WTC11 (cell line): ENCODE measurements at regions not wholly inside any gene's neighbourhood (a gene's known extent, or its start where the extent isn't known, plus 50 kb on each side); places are given as distances from the start of the nearest gene placed in this dataset.

ENCODE experiments used
- ATAC-seq: fragments of 200-7000 bp; cut with Tn5 transposase; 2 replicates; pipeline ENCODE4 v1.10.0; 2021; ENCODE audit warnings: mild to moderate bottlenecking, moderate library complexity
- CTCF ChIA-PET: fragments of 300-600 bp; sonication (Branson Sonifier 250); formaldehyde crosslinking; loops from one replicate; lab custom pipeline; 2021; ENCODE audit warnings: antibody characterized with exemption; lab: Charles Lee
- POLR2A ChIA-PET: fragments of 350-600 bp; sonication (Branson Sonifier 250); formaldehyde crosslinking; loops from one replicate; lab custom pipeline; 2021; ENCODE audit warnings: antibody characterized with exemption; lab: Charles Lee
- DNase-seq: peaks from one replicate; pipeline ENCODE4 v3.0.0; 2021; ENCODE audit warnings: low spot score
- H3K27ac Mint-ChIP-seq: 2 replicates; pipeline ENCODE4 v1.8.0; 2021; ENCODE audit warnings: mixed read lengths
- H3K27me3 Mint-ChIP-seq: 2 replicates; pipeline ENCODE4 v1.8.0; 2021; ENCODE audit warnings: low read depth, mild to moderate bottlenecking, moderate library complexity, mixed read lengths
- H3K36me3 Mint-ChIP-seq: 2 replicates; pipeline ENCODE4 v1.8.0; 2021; ENCODE audit warnings: mixed read lengths
- H3K4me1 Mint-ChIP-seq: 2 replicates; pipeline ENCODE4 v1.8.0; 2022; ENCODE audit warnings: mixed read lengths
- H3K4me3 Mint-ChIP-seq: 2 replicates; pipeline ENCODE4 v1.8.0; 2021; ENCODE audit warnings: mild to moderate bottlenecking, moderate library complexity, mixed read lengths
- H3K9me3 Mint-ChIP-seq: 2 replicates; pipeline ENCODE4 v1.8.0; 2021; ENCODE audit warnings: mixed read lengths
- CREB1 ChIP-seq: sonication (generic); formaldehyde crosslinking; IDR thresholded peaks from 2 replicates; pipeline ENCODE4 v1.8.0; 2023; ENCODE audit warnings: mild to moderate bottlenecking, missing genetic modification reagents
- FOXP1 ChIP-seq: sonication (generic); formaldehyde crosslinking; IDR thresholded peaks from 2 replicates; pipeline ENCODE4 v1.8.0; 2022; ENCODE audit warnings: missing genetic modification reagents, mild to moderate bottlenecking, moderate library complexity, borderline replicate concordance
- GABPB1 ChIP-seq: sonication (generic); formaldehyde crosslinking; IDR thresholded peaks from 2 replicates; pipeline ENCODE4 v1.8.1; 2023; ENCODE audit warnings: mild to moderate bottlenecking, missing genetic modification reagents
- JAZF1 ChIP-seq: fragments of 250-450 bp; sonication (Bioruptor Pico); IDR thresholded peaks from 2 replicates; pipeline ENCODE4 v1.9.0; 2021; ENCODE audit warnings: moderate library complexity, mild to moderate bottlenecking, inconsistent platforms
- NFATC4 ChIP-seq: fragments of 250-450 bp; sonication (Bioruptor Pico); IDR thresholded peaks from 2 replicates; pipeline ENCODE4 v1.9.0; 2021; ENCODE audit warnings: mild to moderate bottlenecking
- SOX15 ChIP-seq: fragments of 250-450 bp; sonication (Bioruptor Pico); IDR thresholded peaks from 2 replicates; pipeline ENCODE4 v1.9.0; 2021; ENCODE audit warnings: mild to moderate bottlenecking
- SP1 ChIP-seq: sonication (generic); formaldehyde crosslinking; conservative IDR thresholded peaks from 2 replicates; pipeline ENCODE4 v1.8.1; 2022; ENCODE audit warnings: missing genetic modification reagents
- ZBTB21 ChIP-seq: sonication (generic); formaldehyde crosslinking; IDR thresholded peaks from 2 replicates; pipeline ENCODE4 v1.8.1; 2023; ENCODE audit warnings: mild to moderate bottlenecking, missing genetic modification reagents, borderline replicate concordance
- ZNF263 ChIP-seq: sonication (generic); formaldehyde crosslinking; IDR thresholded peaks from 2 replicates; pipeline ENCODE4 v1.8.1; 2022; ENCODE audit warnings: low read depth, mild to moderate bottlenecking, moderate library complexity, missing genetic modification reagents
- ZNF425 ChIP-seq: fragments of 250-450 bp; sonication (Bioruptor Pico); conservative IDR thresholded peaks from 2 replicates; pipeline ENCODE4 v1.9.0; 2021; ENCODE audit warnings: mild to moderate bottlenecking
- TF ChIP-seq, protein P1 (sequence below): fragments of 250-450 bp; sonication (Bioruptor Pico); IDR thresholded peaks from 2 replicates; pipeline ENCODE4 v1.9.0; 2021; ENCODE audit warnings: mild to moderate bottlenecking, borderline replicate concordance
- TF ChIP-seq, protein P2 (sequence below): sonication (generic); formaldehyde crosslinking; IDR thresholded peaks from 2 replicates; pipeline ENCODE4 v1.8.0; 2023; ENCODE audit warnings: mild to moderate bottlenecking, missing genetic modification reagents
- TF ChIP-seq, protein P3 (sequence below): sonication (generic); formaldehyde crosslinking; IDR thresholded peaks from 2 replicates; pipeline ENCODE4 v1.8.1; 2023; ENCODE audit warnings: mild to moderate bottlenecking, missing genetic modification reagents, borderline replicate concordance

DNA sequence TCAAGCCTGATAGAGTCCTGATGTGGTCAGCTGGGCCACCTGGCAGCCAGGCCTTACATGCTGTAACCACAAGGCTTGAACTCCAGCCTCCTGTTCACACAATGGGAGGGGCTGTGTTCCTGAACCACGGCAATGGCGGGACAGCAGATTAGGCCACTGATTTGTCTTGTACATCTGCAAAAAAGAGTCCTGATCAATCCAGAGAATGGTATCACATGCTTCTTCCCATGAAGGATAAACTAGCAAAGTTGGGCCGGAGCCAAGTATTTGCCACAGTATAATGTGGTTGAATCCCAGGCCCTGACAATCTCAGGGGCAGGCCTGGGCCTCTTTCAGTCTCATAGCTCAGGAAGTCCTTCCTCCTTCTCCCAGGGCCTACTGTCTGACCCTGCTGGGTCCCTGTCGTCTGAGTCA is 2182.5 kb upstream of the AGA start:
- ATAC-seq, result peak; percentile 39

More for the DNA sequence above, 2182.5 kb upstream of the AGA start:
- peak overlapping the region; percentile 38; the same call in 1 of the 2 replicates for H3K27ac Mint-ChIP-seq
- H3K36me3 Mint-ChIP-seq, result no peaks in the 10 kb centered on the region
- ChIA-PET CTCF (interaction anchor here (0.9 kb wide), 1 partner anchor 1026 kb away, joined by 3 read pairs; no protein-coding TSS in a partner anchor), POLR2A (no interaction called here)
- no peaks in the 10 kb centered on the region for H3K27me3 Mint-ChIP-seq
- H3K4me3 Mint-ChIP-seq, result no peak overlapping the region
- H3K9me3 Mint-ChIP-seq, result no peaks in the 10 kb centered on the region
- DNase-seq, result no peak
- TF ChIP-seq SP1 (CRISPR knock-in tag), result no peak
- no peak for TF ChIP-seq JAZF1 (CRISPR knock-in tag)
- no peak for TF ChIP-seq FOXP1 (CRISPR knock-in tag)
- no peak for TF ChIP-seq SOX15
- no peak for TF ChIP-seq NFATC4 (CRISPR knock-in tag)
- TF ChIP-seq, protein P1, sequence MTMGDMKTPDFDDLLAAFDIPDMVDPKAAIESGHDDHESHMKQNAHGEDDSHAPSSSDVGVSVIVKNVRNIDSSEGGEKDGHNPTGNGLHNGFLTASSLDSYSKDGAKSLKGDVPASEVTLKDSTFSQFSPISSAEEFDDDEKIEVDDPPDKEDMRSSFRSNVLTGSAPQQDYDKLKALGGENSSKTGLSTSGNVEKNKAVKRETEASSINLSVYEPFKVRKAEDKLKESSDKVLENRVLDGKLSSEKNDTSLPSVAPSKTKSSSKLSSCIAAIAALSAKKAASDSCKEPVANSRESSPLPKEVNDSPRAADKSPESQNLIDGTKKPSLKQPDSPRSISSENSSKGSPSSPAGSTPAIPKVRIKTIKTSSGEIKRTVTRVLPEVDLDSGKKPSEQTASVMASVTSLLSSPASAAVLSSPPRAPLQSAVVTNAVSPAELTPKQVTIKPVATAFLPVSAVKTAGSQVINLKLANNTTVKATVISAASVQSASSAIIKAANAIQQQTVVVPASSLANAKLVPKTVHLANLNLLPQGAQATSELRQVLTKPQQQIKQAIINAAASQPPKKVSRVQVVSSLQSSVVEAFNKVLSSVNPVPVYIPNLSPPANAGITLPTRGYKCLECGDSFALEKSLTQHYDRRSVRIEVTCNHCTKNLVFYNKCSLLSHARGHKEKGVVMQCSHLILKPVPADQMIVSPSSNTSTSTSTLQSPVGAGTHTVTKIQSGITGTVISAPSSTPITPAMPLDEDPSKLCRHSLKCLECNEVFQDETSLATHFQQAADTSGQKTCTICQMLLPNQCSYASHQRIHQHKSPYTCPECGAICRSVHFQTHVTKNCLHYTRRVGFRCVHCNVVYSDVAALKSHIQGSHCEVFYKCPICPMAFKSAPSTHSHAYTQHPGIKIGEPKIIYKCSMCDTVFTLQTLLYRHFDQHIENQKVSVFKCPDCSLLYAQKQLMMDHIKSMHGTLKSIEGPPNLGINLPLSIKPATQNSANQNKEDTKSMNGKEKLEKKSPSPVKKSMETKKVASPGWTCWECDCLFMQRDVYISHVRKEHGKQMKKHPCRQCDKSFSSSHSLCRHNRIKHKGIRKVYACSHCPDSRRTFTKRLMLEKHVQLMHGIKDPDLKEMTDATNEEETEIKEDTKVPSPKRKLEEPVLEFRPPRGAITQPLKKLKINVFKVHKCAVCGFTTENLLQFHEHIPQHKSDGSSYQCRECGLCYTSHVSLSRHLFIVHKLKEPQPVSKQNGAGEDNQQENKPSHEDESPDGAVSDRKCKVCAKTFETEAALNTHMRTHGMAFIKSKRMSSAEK (CRISPR knock-in tag), result no peak
- no peak for TF ChIP-seq ZBTB21 (CRISPR knock-in tag)
- no peak for TF ChIP-seq CREB1 (CRISPR knock-in tag)
- no peak for TF ChIP-seq GABPB1
- TF ChIP-seq ZNF263 (CRISPR knock-in tag), result no peak
- TF ChIP-seq, protein P2, sequence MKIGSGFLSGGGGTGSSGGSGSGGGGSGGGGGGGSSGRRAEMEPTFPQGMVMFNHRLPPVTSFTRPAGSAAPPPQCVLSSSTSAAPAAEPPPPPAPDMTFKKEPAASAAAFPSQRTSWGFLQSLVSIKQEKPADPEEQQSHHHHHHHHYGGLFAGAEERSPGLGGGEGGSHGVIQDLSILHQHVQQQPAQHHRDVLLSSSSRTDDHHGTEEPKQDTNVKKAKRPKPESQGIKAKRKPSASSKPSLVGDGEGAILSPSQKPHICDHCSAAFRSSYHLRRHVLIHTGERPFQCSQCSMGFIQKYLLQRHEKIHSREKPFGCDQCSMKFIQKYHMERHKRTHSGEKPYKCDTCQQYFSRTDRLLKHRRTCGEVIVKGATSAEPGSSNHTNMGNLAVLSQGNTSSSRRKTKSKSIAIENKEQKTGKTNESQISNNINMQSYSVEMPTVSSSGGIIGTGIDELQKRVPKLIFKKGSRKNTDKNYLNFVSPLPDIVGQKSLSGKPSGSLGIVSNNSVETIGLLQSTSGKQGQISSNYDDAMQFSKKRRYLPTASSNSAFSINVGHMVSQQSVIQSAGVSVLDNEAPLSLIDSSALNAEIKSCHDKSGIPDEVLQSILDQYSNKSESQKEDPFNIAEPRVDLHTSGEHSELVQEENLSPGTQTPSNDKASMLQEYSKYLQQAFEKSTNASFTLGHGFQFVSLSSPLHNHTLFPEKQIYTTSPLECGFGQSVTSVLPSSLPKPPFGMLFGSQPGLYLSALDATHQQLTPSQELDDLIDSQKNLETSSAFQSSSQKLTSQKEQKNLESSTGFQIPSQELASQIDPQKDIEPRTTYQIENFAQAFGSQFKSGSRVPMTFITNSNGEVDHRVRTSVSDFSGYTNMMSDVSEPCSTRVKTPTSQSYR (CRISPR knock-in tag), result no peak
- TF ChIP-seq, protein P3, sequence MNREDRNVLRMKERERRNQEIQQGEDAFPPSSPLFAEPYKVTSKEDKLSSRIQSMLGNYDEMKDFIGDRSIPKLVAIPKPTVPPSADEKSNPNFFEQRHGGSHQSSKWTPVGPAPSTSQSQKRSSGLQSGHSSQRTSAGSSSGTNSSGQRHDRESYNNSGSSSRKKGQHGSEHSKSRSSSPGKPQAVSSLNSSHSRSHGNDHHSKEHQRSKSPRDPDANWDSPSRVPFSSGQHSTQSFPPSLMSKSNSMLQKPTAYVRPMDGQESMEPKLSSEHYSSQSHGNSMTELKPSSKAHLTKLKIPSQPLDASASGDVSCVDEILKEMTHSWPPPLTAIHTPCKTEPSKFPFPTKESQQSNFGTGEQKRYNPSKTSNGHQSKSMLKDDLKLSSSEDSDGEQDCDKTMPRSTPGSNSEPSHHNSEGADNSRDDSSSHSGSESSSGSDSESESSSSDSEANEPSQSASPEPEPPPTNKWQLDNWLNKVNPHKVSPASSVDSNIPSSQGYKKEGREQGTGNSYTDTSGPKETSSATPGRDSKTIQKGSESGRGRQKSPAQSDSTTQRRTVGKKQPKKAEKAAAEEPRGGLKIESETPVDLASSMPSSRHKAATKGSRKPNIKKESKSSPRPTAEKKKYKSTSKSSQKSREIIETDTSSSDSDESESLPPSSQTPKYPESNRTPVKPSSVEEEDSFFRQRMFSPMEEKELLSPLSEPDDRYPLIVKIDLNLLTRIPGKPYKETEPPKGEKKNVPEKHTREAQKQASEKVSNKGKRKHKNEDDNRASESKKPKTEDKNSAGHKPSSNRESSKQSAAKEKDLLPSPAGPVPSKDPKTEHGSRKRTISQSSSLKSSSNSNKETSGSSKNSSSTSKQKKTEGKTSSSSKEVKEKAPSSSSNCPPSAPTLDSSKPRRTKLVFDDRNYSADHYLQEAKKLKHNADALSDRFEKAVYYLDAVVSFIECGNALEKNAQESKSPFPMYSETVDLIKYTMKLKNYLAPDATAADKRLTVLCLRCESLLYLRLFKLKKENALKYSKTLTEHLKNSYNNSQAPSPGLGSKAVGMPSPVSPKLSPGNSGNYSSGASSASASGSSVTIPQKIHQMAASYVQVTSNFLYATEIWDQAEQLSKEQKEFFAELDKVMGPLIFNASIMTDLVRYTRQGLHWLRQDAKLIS (CRISPR knock-in tag), result no peak
- TF ChIP-seq ZNF425 (CRISPR knock-in tag), result no peak
- 0 out of 2 replicates have a peak, but pooled peaks cover 5% of the 10 kb centered on the region for H3K4me1 Mint-ChIP-seq
